GM21381 (cell line): ENCODE measurements at regions not wholly inside any gene's neighbourhood (a gene's known extent, or its start where the extent isn't known, plus 50 kb on each side); places are given as distances from the start of the nearest gene placed in this dataset.

Experiments
- ATAC-seq: cut with Tn5 transposase; IDR thresholded peaks from one replicate; pipeline ENCODE4 v1.9.1; 2021; ENCODE audit warnings: mild to moderate bottlenecking, moderate library complexity; ENCODE audit not compliant: unreplicated experiment

- ATAC-seq = no peak
Measured at GRCh38 chr18:78627551-78628346, 351.9 kb upstream of the SALL3 start.

- ATAC-seq = no peak
Measured at GRCh38 chr18:78629426-78629825, 350.2 kb upstream of the SALL3 start.

- no peak for ATAC-seq
Measured at GRCh38 chr18:78630356-78630755, 349.3 kb upstream of the SALL3 start.

- ATAC-seq = no peak
Measured at GRCh38 chr18:78630981-78631510, 348.6 kb upstream of the SALL3 start.

- ATAC-seq = no peak
Measured at GRCh38 chr18:78632111-78632541, 347.5 kb upstream of the SALL3 start.

- no peak for ATAC-seq
Measured at GRCh38 chr18:78634061-78634696, 345.4 kb upstream of the SALL3 start.

GRCh38 chr18:78635093-78635800 lies 344.4 kb upstream of the SALL3 start:
- no peak for ATAC-seq

- ATAC-seq = no peak
Measured at GRCh38 chr18:78636260-78636659, 343.4 kb upstream of the SALL3 start.

- no peak for ATAC-seq
Measured at GRCh38 chr18:78637442-78638402, 341.9 kb upstream of the SALL3 start.

GRCh38 chr18:78639006-78639950 lies 340.3 kb upstream of the SALL3 start:
- no peak for ATAC-seq

GRCh38 chr18:78640246-78640995 lies 339.2 kb upstream of the SALL3 start:
- ATAC-seq = no peak

GRCh38 chr18:78641689-78642231 lies 337.9 kb upstream of the SALL3 start:
- no peak for ATAC-seq

- ATAC-seq = no peak
Measured at GRCh38 chr18:78642296-78642951, 337.2 kb upstream of the SALL3 start.

- ATAC-seq = no peak
Measured at GRCh38 chr18:78643004-78643403, 336.6 kb upstream of the SALL3 start.

- no peak for ATAC-seq
Measured at GRCh38 chr18:78643981-78644380, 335.6 kb upstream of the SALL3 start.

GRCh38 chr18:78645216-78645615 lies 334.4 kb upstream of the SALL3 start:
- no peak for ATAC-seq

GRCh38 chr18:78647018-78647417 lies 332.6 kb upstream of the SALL3 start:
- no peak for ATAC-seq

GRCh38 chr18:78649421-78649820 lies 330.2 kb upstream of the SALL3 start:
- ATAC-seq = no peak
